ENCODE measurements at regions not wholly inside any gene's neighbourhood (a gene's known extent, or its start where the extent isn't known, plus 50 kb on each side); places are given as distances from the start of the nearest gene placed in this dataset.

GRCh38 chr20:52332649-52333250, 141.2 kb upstream of the ZFP64 start:
- no peaks in the 10 kb centered on the region for H3K36me3 Mint-ChIP-seq (ENCODE audit: low read depth)
- Histone ChIP-seq H3K4me3 (ENCODE audit: low read length) (no peak overlapping the region), H3K27ac (ENCODE audit: low read depth in 1 of 2, low read length in 2 of 2) (no peak overlapping the region), H3K36me3 (ENCODE audit: insufficient read depth, low read length) (no peaks in the 10 kb centered on the region), H3K27me3 (ENCODE audit: control insufficient read depth in 1 of 2, insufficient read depth in 2 of 2, low read length in 2 of 2) (no peaks in the 10 kb centered on the region), H3K4me1 (ENCODE audit: insufficient read depth, low read length) (no peaks in the 10 kb centered on the region), H3K9me3 (ENCODE audit: control insufficient read depth in 1 of 2, insufficient read depth in 1 of 2, low read length in 2 of 2) (no peaks in the 10 kb centered on the region)
- no peaks in the 10 kb centered on the region for H3K9me3 Mint-ChIP-seq
- CTCF ChIA-PET, result no interaction called here
- no peak overlapping the region for H3K27ac Mint-ChIP-seq
- H3K4me1 Mint-ChIP-seq (ENCODE audit: low read depth), result no peaks in the 10 kb centered on the region
- no peak overlapping the region for H3K4me3 Mint-ChIP-seq
- no peak for TF ChIP-seq CTCF (IDR thresholded peaks at IDR 0.05)
- H3K27me3 Mint-ChIP-seq, result peaks cover 5% of the 10 kb centered on the region
- DNase-seq (no peak), ATAC-seq (ENCODE audit: poor library complexity) (no peak)
- POLR2A ChIA-PET, result no interaction called here
- intact Hi-C loops (cut with DNase I, micrococcal nuclease), result no loop called here

GRCh38 chr20:52332230-52332629, 140.7 kb upstream of the ZFP64 start:
- ChIA-PET POLR2A (no interaction called here), CTCF (no interaction called here)
- H3K9me3 ChIP-seq (ENCODE audit: control insufficient read depth in 1 of 2, insufficient read depth in 1 of 2, low read length in 2 of 2), result no peaks in the 10 kb centered on the region
- Mint-ChIP-seq H3K4me3 (no peak overlapping the region), H3K36me3 (ENCODE audit: low read depth) (no peaks in the 10 kb centered on the region), H3K4me1 (ENCODE audit: low read depth) (no peaks in the 10 kb centered on the region), H3K9me3 (no peaks in the 10 kb centered on the region), H3K27me3 (peaks cover 5% of the 10 kb centered on the region), H3K27ac (no peak overlapping the region)
- H3K27ac ChIP-seq (ENCODE audit: low read depth in 1 of 2, low read length in 2 of 2), result no peak overlapping the region
- ATAC-seq (ENCODE audit: poor library complexity), result no peak
- no peaks in the 10 kb centered on the region for H3K4me1 ChIP-seq (ENCODE audit: insufficient read depth, low read length)
- H3K36me3 ChIP-seq (ENCODE audit: insufficient read depth, low read length), result no peaks in the 10 kb centered on the region
- intact Hi-C loops (cut with DNase I, micrococcal nuclease), result no loop called here
- no peak for TF ChIP-seq CTCF (IDR thresholded peaks at IDR 0.05)
- H3K4me3 ChIP-seq (ENCODE audit: low read length), result no peak overlapping the region
- DNase-seq, result no peak
- no peaks in the 10 kb centered on the region for H3K27me3 ChIP-seq (ENCODE audit: control insufficient read depth in 1 of 2, insufficient read depth in 2 of 2, low read length in 2 of 2)

GRCh38 chr20:52331655-52332054, 140.1 kb upstream of the ZFP64 start:
- no peak for ATAC-seq (ENCODE audit: poor library complexity)
- H3K4me1 ChIP-seq (ENCODE audit: insufficient read depth, low read length), result no peaks in the 10 kb centered on the region
- no peaks in the 10 kb centered on the region for H3K36me3 ChIP-seq (ENCODE audit: insufficient read depth, low read length)
- H3K9me3 ChIP-seq (ENCODE audit: control insufficient read depth in 1 of 2, insufficient read depth in 1 of 2, low read length in 2 of 2), result no peaks in the 10 kb centered on the region
- intact Hi-C loops (cut with DNase I, micrococcal nuclease), result no loop called here
- Mint-ChIP-seq H3K27me3 (peaks cover 5% of the 10 kb centered on the region), H3K27ac (no peak overlapping the region), H3K36me3 (ENCODE audit: low read depth) (no peaks in the 10 kb centered on the region), H3K4me3 (no peak overlapping the region), H3K4me1 (ENCODE audit: low read depth) (no peaks in the 10 kb centered on the region), H3K9me3 (no peaks in the 10 kb centered on the region)
- POLR2A ChIA-PET, result no interaction called here
- TF ChIP-seq CTCF (IDR thresholded peaks at IDR 0.05), result no peak
- no peak for DNase-seq
- H3K27ac ChIP-seq (ENCODE audit: low read depth in 1 of 2, low read length in 2 of 2), result no peak overlapping the region
- no peaks in the 10 kb centered on the region for H3K27me3 ChIP-seq (ENCODE audit: control insufficient read depth in 1 of 2, insufficient read depth in 2 of 2, low read length in 2 of 2)
- H3K4me3 ChIP-seq (ENCODE audit: low read length), result no peak overlapping the region
- CTCF ChIA-PET, result no interaction called here
